Central memory CD8-positive, alpha-beta T cell (primary cell): ENCODE measurements at regions not wholly inside any gene's neighbourhood (a gene's known extent, or its start where the extent isn't known, plus 50 kb on each side); places are given as distances from the start of the nearest gene placed in this dataset.

Source experiments
- ATAC-seq: fragments of 150-1000 bp; cut with Tn5 transposase; replicated peaks from 2 replicates; pipeline ENCODE4 v1.10.0; 2022; ENCODE audit warnings: mild to moderate bottlenecking, moderate FRiP score, moderate number of reproducible peaks; ENCODE audit not compliant: poor library complexity, severe bottlenecking; ENCODE audit errors: extremely low read depth
- DNase-seq, 2 donors: peaks; one replicate each; pipeline ENCODE4 v3.0.0; 2021; ENCODE audit warnings: low spot score in 2 of 2
- H3K27ac Mint-ChIP-seq: one replicate; pipeline ENCODE4 v1.8.0; 2022; ENCODE audit warnings: low read depth, mild to moderate bottlenecking, moderate library complexity, mixed read lengths
- H3K27me3 Mint-ChIP-seq: one replicate; pipeline ENCODE4 v1.8.0; 2022; ENCODE audit warnings: mixed read lengths
- H3K36me3 Mint-ChIP-seq: one replicate; pipeline ENCODE4 v1.8.0; 2022; ENCODE audit warnings: mild to moderate bottlenecking, moderate library complexity, mixed read lengths; ENCODE audit not compliant: insufficient read depth
- H3K4me1 Mint-ChIP-seq: one replicate; pipeline ENCODE4 v1.8.0; 2022; ENCODE audit warnings: mixed read lengths
- H3K4me3 Mint-ChIP-seq: one replicate; pipeline ENCODE4 v1.8.0; 2022; ENCODE audit warnings: mild to moderate bottlenecking, moderate library complexity, mixed read lengths
- H3K9me3 Mint-ChIP-seq: one replicate; pipeline ENCODE4 v1.8.0; 2022; ENCODE audit warnings: mixed read lengths

DNA sequence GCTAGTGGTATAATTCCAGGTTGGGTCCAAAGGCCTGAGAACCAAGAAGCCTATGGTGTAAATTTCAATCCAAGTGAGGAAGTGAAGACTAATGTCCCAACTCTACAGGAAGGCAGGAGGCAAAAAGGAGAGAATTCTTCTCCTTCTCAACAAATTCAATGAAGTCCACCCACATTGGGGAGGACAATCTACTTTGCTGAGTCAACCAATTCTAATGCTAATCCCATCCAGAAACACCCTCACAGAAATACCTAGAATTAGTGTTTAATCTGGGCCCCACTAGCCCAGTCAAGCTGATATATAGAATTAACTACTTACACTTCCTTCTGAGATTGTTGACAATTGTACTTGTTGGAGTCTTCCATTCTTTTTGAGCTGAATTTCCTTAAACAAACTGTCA, 413.2 kb upstream of the PHF14 start:
- ATAC-seq (no peak), DNase-seq (no peak)
- H3K27ac Mint-ChIP-seq, result no peak overlapping the region
- H3K27me3 Mint-ChIP-seq, result no peaks in the 10 kb centered on the region
- no peaks in the 10 kb centered on the region for H3K4me1 Mint-ChIP-seq
- no peaks in the 10 kb centered on the region for H3K36me3 Mint-ChIP-seq
- H3K9me3 Mint-ChIP-seq, result peaks cover 5% of the 10 kb centered on the region
- no peak overlapping the region for H3K4me3 Mint-ChIP-seq

GRCh38 chr7:10568891-10569290, 404.8 kb upstream of the PHF14 start:
- no peaks in the 10 kb centered on the region for H3K27me3 Mint-ChIP-seq
- no peak overlapping the region for H3K27ac Mint-ChIP-seq
- H3K4me3 Mint-ChIP-seq, result no peak overlapping the region
- DNase-seq (no peak), ATAC-seq (no peak)
- peaks cover 6% of the 10 kb centered on the region for H3K9me3 Mint-ChIP-seq
- no peaks in the 10 kb centered on the region for H3K4me1 Mint-ChIP-seq
- H3K36me3 Mint-ChIP-seq, result no peaks in the 10 kb centered on the region

- no peak overlapping the region for H3K4me3 Mint-ChIP-seq
- H3K27ac Mint-ChIP-seq, result no peak overlapping the region
- DNase-seq (no peak), ATAC-seq (no peak)
- no peaks in the 10 kb centered on the region for H3K36me3 Mint-ChIP-seq
- H3K27me3 Mint-ChIP-seq, result no peaks in the 10 kb centered on the region
- H3K4me1 Mint-ChIP-seq, result no peaks in the 10 kb centered on the region
- peaks cover 6% of the 10 kb centered on the region for H3K9me3 Mint-ChIP-seq
Measured at GRCh38 chr7:10571759-10572158, 401.9 kb upstream of the PHF14 start.

DNA sequence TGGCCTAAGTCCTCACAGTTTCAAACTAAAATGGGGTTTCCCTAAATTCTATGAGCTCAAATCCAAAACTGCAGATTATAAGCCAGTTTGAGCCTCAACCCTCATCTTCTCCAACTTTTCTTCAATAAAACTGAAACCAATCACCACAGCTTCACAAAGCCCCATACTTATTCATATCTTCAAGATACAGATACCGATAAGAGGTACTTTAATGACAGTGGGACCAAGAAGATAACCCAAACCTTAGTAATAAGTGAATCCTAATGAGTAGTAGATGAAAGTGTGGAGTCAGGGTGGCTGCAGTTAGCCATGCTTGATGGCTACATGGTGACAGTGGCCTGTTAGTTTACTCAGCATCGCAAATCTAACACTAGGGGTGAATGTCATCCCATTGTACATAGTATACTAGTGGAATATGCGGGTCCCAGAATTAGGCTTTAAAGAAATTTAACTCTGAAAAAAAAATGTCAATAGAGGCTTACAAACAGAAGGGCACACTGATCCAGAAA, 395.8 kb upstream of the PHF14 start:
- H3K9me3 Mint-ChIP-seq, result no peaks in the 10 kb centered on the region
- H3K27ac Mint-ChIP-seq, result no peak overlapping the region
- no peaks in the 10 kb centered on the region for H3K36me3 Mint-ChIP-seq
- no peak for DNase-seq
- H3K4me1 Mint-ChIP-seq, result no peaks in the 10 kb centered on the region
- no peak overlapping the region for H3K4me3 Mint-ChIP-seq
- no peak for ATAC-seq
- H3K27me3 Mint-ChIP-seq, result no peaks in the 10 kb centered on the region

DNA sequence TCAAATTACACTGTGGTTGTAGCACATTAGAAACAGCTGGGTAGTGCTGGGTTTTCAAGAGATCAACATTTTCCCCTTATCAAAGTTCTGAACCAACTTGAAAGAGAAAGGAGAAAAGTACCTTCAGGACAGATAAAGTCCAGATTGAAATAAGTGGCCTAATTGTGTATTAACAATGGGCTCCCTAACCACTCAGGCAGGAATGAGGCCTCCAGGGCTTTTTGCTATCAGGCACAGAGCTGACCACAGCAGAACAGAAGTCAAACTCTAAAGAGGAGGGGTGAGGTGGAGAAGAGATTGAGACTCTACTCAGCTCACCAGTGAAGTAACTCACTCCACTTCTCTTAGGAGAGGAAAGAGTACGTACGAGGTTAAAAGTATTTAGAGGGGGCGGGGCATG, 394.1 kb upstream of the PHF14 start:
- DNase-seq (no peak), ATAC-seq (no peak)
- Mint-ChIP-seq H3K9me3 (no peaks in the 10 kb centered on the region), H3K27me3 (no peaks in the 10 kb centered on the region), H3K4me1 (no peaks in the 10 kb centered on the region), H3K36me3 (no peaks in the 10 kb centered on the region), H3K4me3 (no peak overlapping the region), H3K27ac (no peak overlapping the region)

DNA sequence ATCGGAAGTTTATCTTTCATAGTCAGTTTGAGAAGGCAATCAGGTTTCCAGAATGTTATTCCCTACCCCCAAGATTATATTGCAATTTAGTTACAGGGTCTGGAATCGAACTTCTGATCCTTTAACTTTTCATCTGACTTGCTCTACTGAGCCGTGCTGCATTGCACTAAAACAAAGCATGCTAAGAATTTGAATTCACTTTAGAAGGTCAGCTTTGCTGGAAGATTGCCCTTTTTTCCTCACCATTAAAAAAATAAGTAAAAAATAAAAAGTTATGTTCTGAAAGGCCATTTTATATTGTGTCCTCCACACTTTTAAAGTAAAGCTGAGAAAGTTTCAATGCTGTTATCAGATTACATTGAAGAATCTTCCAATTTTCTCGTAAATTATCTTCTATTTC, 388.8 kb upstream of the PHF14 start:
- no peak overlapping the region for H3K4me3 Mint-ChIP-seq
- no peaks in the 10 kb centered on the region for H3K36me3 Mint-ChIP-seq
- no peaks in the 10 kb centered on the region for H3K9me3 Mint-ChIP-seq
- no peaks in the 10 kb centered on the region for H3K27me3 Mint-ChIP-seq
- no peaks in the 10 kb centered on the region for H3K4me1 Mint-ChIP-seq
- no peak for ATAC-seq
- no peak overlapping the region for H3K27ac Mint-ChIP-seq
- DNase-seq, result no peak

- Mint-ChIP-seq H3K36me3 (no peaks in the 10 kb centered on the region), H3K4me1 (no peaks in the 10 kb centered on the region), H3K4me3 (no peak overlapping the region), H3K27ac (no peak overlapping the region), H3K9me3 (no peaks in the 10 kb centered on the region), H3K27me3 (no peaks in the 10 kb centered on the region)
- DNase-seq (no peak), ATAC-seq (no peak)
Measured at GRCh38 chr7:10588084-10588483, 385.6 kb upstream of the PHF14 start.

DNA sequence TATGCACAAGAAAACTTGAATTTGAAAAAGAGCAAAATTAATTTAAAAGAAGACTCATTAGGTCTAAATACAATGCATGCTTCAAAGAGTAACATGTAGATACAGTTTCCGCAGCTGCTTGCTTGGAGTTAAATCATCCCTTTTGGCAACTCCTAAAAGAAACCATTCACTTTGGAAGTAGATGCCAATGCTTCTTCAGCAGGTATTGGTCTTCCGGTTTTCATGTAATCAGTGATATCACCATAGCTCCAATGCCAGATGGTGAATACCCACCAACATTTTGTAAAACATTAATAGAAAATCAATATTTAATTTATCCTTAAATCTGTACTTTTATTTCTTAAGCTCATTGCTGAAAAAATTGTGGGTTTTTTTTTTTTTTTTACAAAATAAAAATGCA, 381.1 kb upstream of the PHF14 start:
- no peak for DNase-seq
- no peaks in the 10 kb centered on the region for H3K9me3 Mint-ChIP-seq

DNA sequence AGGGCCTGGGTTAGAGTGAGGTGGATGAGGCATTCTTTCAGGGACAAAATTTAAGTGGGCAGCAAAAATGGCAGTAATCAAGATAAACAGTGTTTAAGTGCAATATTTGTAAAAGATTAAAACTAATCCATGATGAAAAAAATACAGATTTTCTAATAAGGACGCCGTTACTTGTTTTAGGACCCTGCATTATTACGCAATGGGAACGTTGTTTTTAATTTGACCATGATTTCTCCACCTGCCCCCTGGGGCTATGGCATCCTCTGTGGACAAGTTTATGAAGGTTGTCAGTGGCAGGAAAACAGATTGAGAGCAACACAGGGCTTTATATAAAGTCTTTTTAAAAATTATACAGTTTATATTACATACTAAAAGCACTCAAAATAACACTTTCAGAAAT, 380.6 kb upstream of the PHF14 start:
- H3K4me3 Mint-ChIP-seq, result no peak overlapping the region
- no peak for ATAC-seq
- no peak overlapping the region for H3K27ac Mint-ChIP-seq
- no peaks in the 10 kb centered on the region for H3K36me3 Mint-ChIP-seq
- no peaks in the 10 kb centered on the region for H3K27me3 Mint-ChIP-seq
- DNase-seq, result no peak
- H3K4me1 Mint-ChIP-seq, result no peaks in the 10 kb centered on the region
- no peaks in the 10 kb centered on the region for H3K9me3 Mint-ChIP-seq

More for the DNA sequence above, 381.1 kb upstream of the PHF14 start:
- Mint-ChIP-seq H3K4me1 (no peaks in the 10 kb centered on the region), H3K36me3 (no peaks in the 10 kb centered on the region), H3K4me3 (no peak overlapping the region), H3K27me3 (no peaks in the 10 kb centered on the region), H3K27ac (no peak overlapping the region)
- ATAC-seq, result no peak

DNA sequence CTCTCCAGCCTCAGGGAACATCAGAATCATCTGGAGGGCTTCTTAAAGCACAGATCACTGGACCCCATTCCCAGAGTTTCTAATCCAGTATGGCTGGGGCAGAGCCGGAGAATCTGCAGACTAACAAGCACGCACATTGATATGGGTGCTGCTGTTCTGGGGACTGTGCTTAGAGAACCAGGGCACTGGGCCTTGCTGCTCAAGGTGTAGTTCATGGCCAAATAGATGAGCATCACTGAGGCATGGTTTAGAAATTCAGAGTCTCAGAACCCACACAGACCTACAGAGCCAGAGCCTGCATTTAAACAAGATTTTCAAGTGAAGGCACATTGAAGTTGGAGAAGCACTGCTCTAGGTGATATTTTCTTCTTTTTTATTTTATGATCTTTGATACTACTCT, 376.8 kb upstream of the PHF14 start:
- DNase-seq (no peak), ATAC-seq (no peak)
- Mint-ChIP-seq H3K4me3 (no peak overlapping the region), H3K27ac (no peak overlapping the region), H3K27me3 (no peaks in the 10 kb centered on the region), H3K4me1 (no peaks in the 10 kb centered on the region), H3K36me3 (no peaks in the 10 kb centered on the region), H3K9me3 (no peaks in the 10 kb centered on the region)

GRCh38 chr7:10604128-10604527, 369.5 kb upstream of the PHF14 start:
- no peaks in the 10 kb centered on the region for H3K4me1 Mint-ChIP-seq
- ATAC-seq (no peak), DNase-seq (no peak)
- H3K9me3 Mint-ChIP-seq, result no peaks in the 10 kb centered on the region
- no peaks in the 10 kb centered on the region for H3K36me3 Mint-ChIP-seq
- H3K27ac Mint-ChIP-seq, result no peak overlapping the region
- H3K27me3 Mint-ChIP-seq, result no peaks in the 10 kb centered on the region
- H3K4me3 Mint-ChIP-seq, result no peak overlapping the region

DNA sequence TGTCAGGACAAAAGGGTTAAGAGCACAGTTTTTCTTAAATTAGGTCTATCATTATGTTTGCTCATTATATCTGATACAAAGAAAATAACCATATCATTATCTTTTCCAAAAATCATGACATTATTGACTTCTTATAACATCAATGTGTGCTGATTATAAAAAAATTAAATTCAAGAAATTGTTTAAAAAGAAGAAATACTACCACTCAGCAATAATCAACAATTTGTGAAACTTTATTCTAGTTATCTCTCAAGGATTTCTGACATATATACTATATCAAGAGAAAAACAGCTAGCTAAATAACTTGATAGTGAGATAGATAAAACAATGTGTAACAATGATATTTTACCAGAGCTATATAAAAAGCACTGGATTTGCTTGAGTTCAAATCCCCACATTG, 360.7 kb upstream of the PHF14 start:
- H3K27me3 Mint-ChIP-seq, result no peaks in the 10 kb centered on the region

DNA sequence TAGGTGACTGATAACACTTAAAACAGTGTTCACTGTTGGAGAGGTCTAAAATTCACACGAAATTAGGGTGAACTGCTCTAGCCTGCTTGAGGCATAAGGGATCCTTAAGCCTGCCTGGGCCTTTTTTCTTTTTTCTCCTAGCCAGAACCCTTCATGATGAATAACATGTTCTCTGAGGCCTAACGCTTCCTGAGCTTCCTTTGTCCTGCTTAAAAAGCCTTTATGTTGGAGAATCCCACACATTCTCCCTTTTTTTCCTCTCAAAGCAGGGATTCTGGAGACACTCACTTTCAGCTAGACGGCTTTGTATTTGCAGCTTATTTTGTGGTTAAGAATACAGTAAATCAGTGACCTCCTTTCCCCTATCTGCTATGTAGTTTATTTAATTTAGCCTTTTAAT, 354.7 kb upstream of the PHF14 start:
- Mint-ChIP-seq H3K27me3 (no peaks in the 10 kb centered on the region), H3K27ac (no peak overlapping the region)

More for the DNA sequence above, 360.7 kb upstream of the PHF14 start:
- H3K4me3 Mint-ChIP-seq, result no peak overlapping the region
- no peaks in the 10 kb centered on the region for H3K36me3 Mint-ChIP-seq
- H3K27ac Mint-ChIP-seq, result no peak overlapping the region
- no peaks in the 10 kb centered on the region for H3K4me1 Mint-ChIP-seq
- DNase-seq, result no peak
- no peak for ATAC-seq
- no peaks in the 10 kb centered on the region for H3K9me3 Mint-ChIP-seq

GRCh38 chr7:10632712-10633111, 341.0 kb upstream of the PHF14 start:
- Mint-ChIP-seq H3K27ac (no peak overlapping the region), H3K27me3 (no peaks in the 10 kb centered on the region), H3K4me3 (no peak overlapping the region), H3K4me1 (no peaks in the 10 kb centered on the region), H3K9me3 (no peaks in the 10 kb centered on the region), H3K36me3 (no peaks in the 10 kb centered on the region)
- DNase-seq (no peak), ATAC-seq (no peak)

More for the DNA sequence above, 354.7 kb upstream of the PHF14 start:
- Mint-ChIP-seq H3K4me3 (no peak overlapping the region), H3K9me3 (peaks cover 11% of the 10 kb centered on the region), H3K36me3 (peaks cover 2% of the 10 kb centered on the region), H3K4me1 (no peaks in the 10 kb centered on the region)
- ATAC-seq, result no peak
- no peak for DNase-seq
